PC-9 (cell line): ENCODE measurements at regions not wholly inside any gene's neighbourhood (a gene's known extent, or its start where the extent isn't known, plus 50 kb on each side); places are given as distances from the start of the nearest gene placed in this dataset.

ENCODE experiments used
- CTCF ChIP-seq: fragments of 200-600 bp; sonication (generic); conservative IDR thresholded peaks from 2 replicates; pipeline ENCODE4 v1.6.1; 2017; ENCODE audit warnings: mixed run types, antibody characterized with exemption, mild to moderate bottlenecking, moderate library complexity
- EZH2 ChIP-seq: fragments of 200-600 bp; sonication (generic); IDR thresholded peaks from 2 replicates; pipeline ENCODE4 v1.8.0; 2017; ENCODE audit warnings: antibody characterized with exemption, low read depth

DNA sequence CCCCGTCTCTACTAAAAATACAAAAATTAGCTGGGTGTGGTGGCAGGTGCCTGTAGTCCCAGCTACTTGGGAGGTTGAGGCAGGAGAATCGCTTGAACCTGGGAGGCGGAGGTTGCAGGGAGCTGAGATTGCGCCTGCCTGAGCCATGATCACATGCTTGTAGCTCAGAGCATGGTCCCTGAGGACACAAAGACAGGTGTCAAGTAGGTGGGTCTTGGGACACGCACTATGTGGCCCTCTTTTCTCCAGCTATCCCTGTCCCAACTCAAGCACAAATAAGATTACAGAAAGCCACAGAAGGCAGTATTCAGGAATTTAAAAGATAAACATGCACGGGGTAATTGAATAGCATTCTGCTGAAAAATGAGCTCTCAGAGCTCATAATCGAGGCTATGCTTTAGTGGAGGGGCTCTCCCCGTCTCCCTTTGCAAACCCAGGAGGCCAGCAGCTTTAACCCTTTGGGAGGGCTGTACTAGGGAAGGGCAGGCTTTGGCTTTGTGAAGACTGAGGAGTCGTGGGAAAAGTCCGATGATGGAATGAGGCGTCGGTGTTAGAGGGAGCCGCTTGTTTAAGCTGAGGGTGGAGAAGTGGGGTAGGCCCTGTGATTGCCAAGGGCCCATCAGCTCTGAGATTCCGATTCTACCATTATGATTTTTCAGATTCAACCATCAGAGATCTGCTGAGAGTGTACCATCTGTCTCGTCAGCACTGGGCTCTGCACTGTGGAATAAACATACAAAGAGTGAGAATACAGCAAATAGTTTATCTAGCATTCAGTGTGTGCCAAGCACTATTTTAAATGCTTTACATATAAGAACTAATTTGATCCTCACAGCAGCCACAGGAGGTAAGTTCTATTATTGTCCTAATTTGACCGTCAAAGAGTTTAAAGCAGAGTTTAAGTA is 59.7 kb upstream of the CD34 start:
- TF ChIP-seq CTCF (no peak), EZH2 (no peak)
